ENCODE measurements at regions not wholly inside any gene's neighbourhood (a gene's known extent, or its start where the extent isn't known, plus 50 kb on each side); places are given as distances from the start of the nearest gene placed in this dataset.

DNA sequence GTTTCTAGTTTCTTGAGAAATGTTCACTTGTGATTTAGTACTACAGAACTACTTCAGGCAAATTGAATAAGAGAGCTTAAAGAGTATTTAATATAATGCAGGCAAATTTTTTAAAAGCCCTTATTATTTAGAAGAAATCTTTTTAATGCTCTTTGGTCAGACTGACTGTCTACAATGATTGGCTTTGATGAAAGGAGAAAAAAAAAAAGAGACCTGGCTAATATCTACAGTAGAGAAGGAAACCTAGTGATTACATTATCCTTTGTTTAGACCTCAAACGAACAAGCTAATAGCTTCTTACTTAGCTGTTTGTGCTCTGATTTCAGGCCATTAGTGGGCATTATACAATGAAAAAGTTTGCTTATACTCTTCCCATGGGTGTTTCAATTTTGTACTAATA lies 1043.1 kb downstream of the JRKL start:
- no peak for DNase-seq
- no peaks in the 10 kb centered on the region for H3K9me3 Mint-ChIP-seq

More for the DNA sequence above, 1043.1 kb downstream of the JRKL start:
- Histone ChIP-seq H3K79me1 (ENCODE audit: insufficient read depth, low read depth, low read length, poor library complexity, severe bottlenecking) (no peaks in the 10 kb centered on the region), H2BK12ac (ENCODE audit: insufficient read length, low read depth, low read length) (no peak overlapping the region), H4K91ac (ENCODE audit: insufficient read length, low read depth, low read length) (no peak overlapping the region), H2BK20ac (ENCODE audit: low read depth, low read length, poor library complexity, severe bottlenecking) (no peak overlapping the region), H4K8ac (replicated peaks; ENCODE audit: insufficient read length, low read depth, low read length) (no peak overlapping the region), H3K9ac (ENCODE audit: extremely low read depth, insufficient read length, low read length) (no peak overlapping the region), H3K27me3 (ENCODE audit: insufficient read depth, low read length) (no peaks in the 10 kb centered on the region), H3K4me1 (ENCODE audit: insufficient read depth, low read length) (no peaks in the 10 kb centered on the region), H3K14ac (ENCODE audit: insufficient read depth, low read length) (no peak overlapping the region), H3K9me3 (ENCODE audit: control insufficient read depth, low read depth, low read length) (no peaks in the 10 kb centered on the region), H3K4me2 (ENCODE audit: insufficient read depth, insufficient read length, low read length) (no peak overlapping the region), H3K27ac (ENCODE audit: insufficient read length, low read depth, low read length) (no peak overlapping the region), H3K23me2 (ENCODE audit: insufficient read length, low read depth, low read length, poor library complexity, severe bottlenecking) (no peaks in the 10 kb centered on the region), H3T11ph (ENCODE audit: low read length) (no peak overlapping the region), H2AFZ (ENCODE audit: low read length) (no peak overlapping the region), H2BK120ac (ENCODE audit: low read depth, low read length, poor library complexity, severe bottlenecking) (no peak overlapping the region), H2BK5ac (ENCODE audit: insufficient read length, low read length) (no peak overlapping the region), H3K18ac (ENCODE audit: insufficient read length, low read depth, low read length) (no peak overlapping the region), H2BK15ac (ENCODE audit: low read depth, low read length) (no peak overlapping the region), H4K5ac (ENCODE audit: insufficient read length, low read depth, low read length) (no peak overlapping the region), H3K79me2 (ENCODE audit: insufficient read depth, low read length) (no peaks in the 10 kb centered on the region), H2AK5ac (ENCODE audit: insufficient read length, low read length) (no peak overlapping the region), H3K56ac (ENCODE audit: insufficient read length, low read depth, low read length) (no peak overlapping the region), H4K20me1 (ENCODE audit: control insufficient read depth, insufficient read depth, insufficient read length) (no peaks in the 10 kb centered on the region), H3K23ac (ENCODE audit: insufficient read length, low read depth, low read length) (no peak overlapping the region), H3K4ac (ENCODE audit: low read depth, low read length) (no peak overlapping the region)
- H3K27me3 Mint-ChIP-seq (ENCODE audit: low read depth): no peaks in the 10 kb centered on the region
- H3K36me3 Mint-ChIP-seq (ENCODE audit: insufficient read depth in 1 of 3, low read depth in 3 of 3): no peaks in the 10 kb centered on the region
- no CpG with 5 or more reads among the region's 1 CpG for WGBS (ENCODE audit: extremely low coverage, insufficient read length, low lambda C conversion rate)
- H3K4me1 Mint-ChIP-seq: no peaks in the 10 kb centered on the region
- H3K27ac Mint-ChIP-seq: no peak overlapping the region
- TF ChIP-seq, protein P1, sequence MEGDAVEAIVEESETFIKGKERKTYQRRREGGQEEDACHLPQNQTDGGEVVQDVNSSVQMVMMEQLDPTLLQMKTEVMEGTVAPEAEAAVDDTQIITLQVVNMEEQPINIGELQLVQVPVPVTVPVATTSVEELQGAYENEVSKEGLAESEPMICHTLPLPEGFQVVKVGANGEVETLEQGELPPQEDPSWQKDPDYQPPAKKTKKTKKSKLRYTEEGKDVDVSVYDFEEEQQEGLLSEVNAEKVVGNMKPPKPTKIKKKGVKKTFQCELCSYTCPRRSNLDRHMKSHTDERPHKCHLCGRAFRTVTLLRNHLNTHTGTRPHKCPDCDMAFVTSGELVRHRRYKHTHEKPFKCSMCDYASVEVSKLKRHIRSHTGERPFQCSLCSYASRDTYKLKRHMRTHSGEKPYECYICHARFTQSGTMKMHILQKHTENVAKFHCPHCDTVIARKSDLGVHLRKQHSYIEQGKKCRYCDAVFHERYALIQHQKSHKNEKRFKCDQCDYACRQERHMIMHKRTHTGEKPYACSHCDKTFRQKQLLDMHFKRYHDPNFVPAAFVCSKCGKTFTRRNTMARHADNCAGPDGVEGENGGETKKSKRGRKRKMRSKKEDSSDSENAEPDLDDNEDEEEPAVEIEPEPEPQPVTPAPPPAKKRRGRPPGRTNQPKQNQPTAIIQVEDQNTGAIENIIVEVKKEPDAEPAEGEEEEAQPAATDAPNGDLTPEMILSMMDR (conservative IDR thresholded peaks at IDR 0.05): no peak
- H3K4me3 Mint-ChIP-seq: no peak overlapping the region
